ENCODE measurements at regions not wholly inside any gene's neighbourhood (a gene's known extent, or its start where the extent isn't known, plus 50 kb on each side); places are given as distances from the start of the nearest gene placed in this dataset.

- Histone ChIP-seq H3K4me3 (no peak overlapping the region), H3K27ac (peak overlapping the region in 3 of 4 donors; percentile 22 to 77 (median 75)), H3K36me3 (no peaks in the 10 kb centered on the region), H3K9me3 (no peaks in the 10 kb centered on the region), H3K4me1 (peaks cover 21 to 37% (median 27%) of the 10 kb centered on the region in 4 donors), H3K27me3 (no peaks in the 10 kb centered on the region)
- 60% methylated on average over 1 to 4 of the region's 4 CpGs for WGBS, 2 donors (ENCODE audit: low coverage in 1 of 2)
- intact Hi-C loops (cut with DNase I; ENCODE audit: low total_unique reads), result no loop called here
- no peak for TF ChIP-seq POLR2AphosphoS5 (IDR thresholded peaks at IDR 0.05)
- TF ChIP-seq POLR2A (IDR thresholded peaks at IDR 0.05), result no peak
- TF ChIP-seq CTCF (IDR thresholded peaks at IDR 0.05), result no peak
- no peak for TF ChIP-seq EP300 (IDR thresholded peaks at IDR 0.05; ENCODE audit: low read depth)
- in situ Hi-C loops (cut with MboI; ENCODE audit: low pct_ligation_motif_present in 1 of 4, low pct_unique_long_range_greater_than_20kb in 1 of 4, low sequenced_read_pairs in 3 of 4), result no loop called here
- DNase-seq, result no peak
Measured at GRCh38 chr21:38923429-38923828, 117.7 kb downstream of the ETS2 start.

- H3K4me3 ChIP-seq, result no peak overlapping the region
- no peak for TF ChIP-seq POLR2A (IDR thresholded peaks at IDR 0.05)
- TF ChIP-seq CTCF (IDR thresholded peaks at IDR 0.05), result no peak
- no peak for TF ChIP-seq EP300 (IDR thresholded peaks at IDR 0.05; ENCODE audit: low read depth)
- H3K9me3 ChIP-seq, result no peaks in the 10 kb centered on the region
- peaks cover 21 to 37% (median 27%) of the 10 kb centered on the region in 4 donors for H3K4me1 ChIP-seq
- H3K27ac ChIP-seq, result peak overlapping the region; percentile 70 to 77 (median 74)
- in situ Hi-C loops (cut with MboI; ENCODE audit: low pct_ligation_motif_present in 1 of 4, low pct_unique_long_range_greater_than_20kb in 1 of 4, low sequenced_read_pairs in 3 of 4) (no loop called here), intact Hi-C loops (cut with DNase I; ENCODE audit: low total_unique reads) (no loop called here)
- H3K27me3 ChIP-seq, result no peaks in the 10 kb centered on the region
- H3K36me3 ChIP-seq, result no peaks in the 10 kb centered on the region
- no peak for DNase-seq
- WGBS, 2 donors (ENCODE audit: low coverage in 1 of 2), result 65 to 75% methylated on average over 6 of the region's 6 CpGs
Measured at GRCh38 chr21:38922474-38923235, 116.9 kb downstream of the ETS2 start.

- no peaks in the 10 kb centered on the region for H3K27me3 ChIP-seq
- in situ Hi-C loops (cut with MboI; ENCODE audit: low pct_ligation_motif_present in 1 of 4, low pct_unique_long_range_greater_than_20kb in 1 of 4, low sequenced_read_pairs in 3 of 4), result no loop called here
- DNase-seq, result peak; percentile 40
- peak overlapping the region; percentile 70 to 77 (median 74) for H3K27ac ChIP-seq
- intact Hi-C loops (cut with DNase I; ENCODE audit: low total_unique reads), result no loop called here
- no peaks in the 10 kb centered on the region for H3K36me3 ChIP-seq
- 41 to 61% methylated on average over 2 to 7 of the region's 7 CpGs for WGBS, 2 donors (ENCODE audit: low coverage in 1 of 2)
- H3K9me3 ChIP-seq, result no peaks in the 10 kb centered on the region
- peaks cover 21 to 37% (median 29%) of the 10 kb centered on the region in 4 donors for H3K4me1 ChIP-seq
- no peak for TF ChIP-seq CTCF (IDR thresholded peaks at IDR 0.05)
- peak in 2 of 3 donors; percentile 5 to 17 for TF ChIP-seq POLR2AphosphoS5 (IDR thresholded peaks at IDR 0.05)
- no peak overlapping the region for H3K4me3 ChIP-seq
Measured at GRCh38 chr21:38921511-38922251, 116.0 kb downstream of the ETS2 start.

- TF ChIP-seq POLR2A (IDR thresholded peaks at IDR 0.05), result no peak
- TF ChIP-seq POLR2AphosphoS5 (IDR thresholded peaks at IDR 0.05), result peak in 1 of 3 donors; percentile 38
- no peak for TF ChIP-seq CTCF (IDR thresholded peaks at IDR 0.05)
- in situ Hi-C loops (cut with MboI; ENCODE audit: low pct_ligation_motif_present in 1 of 4, low pct_unique_long_range_greater_than_20kb in 1 of 4, low sequenced_read_pairs in 3 of 4), result no loop called here
- Histone ChIP-seq H3K36me3 (no peaks in the 10 kb centered on the region), H3K27me3 (no peaks in the 10 kb centered on the region), H3K9me3 (no peaks in the 10 kb centered on the region), H3K4me1 (peaks cover 13 to 32% (median 25%) of the 10 kb centered on the region in 4 donors), H3K27ac (peak overlapping the region; percentile 70 to 77 (median 74)), H3K4me3 (no peak overlapping the region)
- no peak for DNase-seq
- 14 to 29% methylated on average over 5 to 8 of the region's 8 CpGs for WGBS, 2 donors (ENCODE audit: low coverage in 1 of 2)
- intact Hi-C loops (cut with DNase I; ENCODE audit: low total_unique reads), result no loop called here
Measured at GRCh38 chr21:38920631-38921398, 115.1 kb downstream of the ETS2 start.
